Breast epithelium (tissue), 3 donors: ENCODE measurements at regions not wholly inside any gene's neighbourhood (a gene's known extent, or its start where the extent isn't known, plus 50 kb on each side); places are given as distances from the start of the nearest gene placed in this dataset.

Experiments
- POLR2A ChIP-seq: fragments of 450-650 bp; IDR thresholded peaks from one replicate; pipeline ENCODE4 v1.6.1; 2016; ENCODE audit warnings: antibody characterized with exemption, mild to moderate bottlenecking, moderate library complexity
- TF ChIP-seq, protein P1 (sequence below), 3 donors: fragments of 450-650 bp; IDR thresholded peaks; one replicate each; pipeline ENCODE4 v1.5.1; 2016 to 2017; ENCODE audit warnings: antibody characterized with exemption in 3 of 3, mild to moderate bottlenecking in 3 of 3, moderate library complexity in 3 of 3

DNA sequence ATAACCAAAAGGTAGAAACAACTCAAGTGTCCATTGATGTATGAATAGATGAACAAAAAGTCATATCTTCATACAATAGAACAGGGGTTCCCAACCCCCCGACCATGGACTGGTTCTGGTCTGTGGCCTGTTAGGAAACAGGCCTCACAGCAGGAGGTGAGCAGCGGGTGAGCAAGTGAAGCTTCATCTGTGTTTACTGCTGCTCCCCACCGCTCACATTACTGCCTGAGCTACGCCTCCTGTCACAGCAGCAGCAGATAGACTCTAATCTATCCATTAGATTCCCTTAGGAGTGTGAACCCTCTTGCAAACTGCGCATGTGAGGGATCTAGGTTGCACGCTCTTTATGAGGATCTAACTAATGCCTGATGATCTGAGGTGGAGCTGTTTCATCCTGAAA lies 478.0 kb downstream of the BRINP1 start:
- no peak for TF ChIP-seq POLR2A
- TF ChIP-seq, protein P1, sequence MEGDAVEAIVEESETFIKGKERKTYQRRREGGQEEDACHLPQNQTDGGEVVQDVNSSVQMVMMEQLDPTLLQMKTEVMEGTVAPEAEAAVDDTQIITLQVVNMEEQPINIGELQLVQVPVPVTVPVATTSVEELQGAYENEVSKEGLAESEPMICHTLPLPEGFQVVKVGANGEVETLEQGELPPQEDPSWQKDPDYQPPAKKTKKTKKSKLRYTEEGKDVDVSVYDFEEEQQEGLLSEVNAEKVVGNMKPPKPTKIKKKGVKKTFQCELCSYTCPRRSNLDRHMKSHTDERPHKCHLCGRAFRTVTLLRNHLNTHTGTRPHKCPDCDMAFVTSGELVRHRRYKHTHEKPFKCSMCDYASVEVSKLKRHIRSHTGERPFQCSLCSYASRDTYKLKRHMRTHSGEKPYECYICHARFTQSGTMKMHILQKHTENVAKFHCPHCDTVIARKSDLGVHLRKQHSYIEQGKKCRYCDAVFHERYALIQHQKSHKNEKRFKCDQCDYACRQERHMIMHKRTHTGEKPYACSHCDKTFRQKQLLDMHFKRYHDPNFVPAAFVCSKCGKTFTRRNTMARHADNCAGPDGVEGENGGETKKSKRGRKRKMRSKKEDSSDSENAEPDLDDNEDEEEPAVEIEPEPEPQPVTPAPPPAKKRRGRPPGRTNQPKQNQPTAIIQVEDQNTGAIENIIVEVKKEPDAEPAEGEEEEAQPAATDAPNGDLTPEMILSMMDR (IDR thresholded peaks at IDR 0.05), result no peak
